GM23248 (cell line): ENCODE measurements at regions not wholly inside any gene's neighbourhood (a gene's known extent, or its start where the extent isn't known, plus 50 kb on each side); places are given as distances from the start of the nearest gene placed in this dataset.

Experiments used
- EZH2 ChIP-seq: fragments of 200-600 bp; sonication (generic); IDR thresholded peaks from 2 replicates; pipeline ENCODE4 v1.6.1; 2018; ENCODE audit warnings: antibody characterized with exemption, mild to moderate bottlenecking; ENCODE audit not compliant: insufficient read depth, poor library complexity, severe bottlenecking
- EZH2phosphoT487 ChIP-seq: fragments of 200-600 bp; sonication (generic); IDR thresholded peaks from 2 replicates; pipeline ENCODE4 v1.6.1; 2018; ENCODE audit warnings: antibody characterized with exemption, moderate library complexity, mild to moderate bottlenecking, low read depth; ENCODE audit not compliant: insufficient read depth

DNA sequence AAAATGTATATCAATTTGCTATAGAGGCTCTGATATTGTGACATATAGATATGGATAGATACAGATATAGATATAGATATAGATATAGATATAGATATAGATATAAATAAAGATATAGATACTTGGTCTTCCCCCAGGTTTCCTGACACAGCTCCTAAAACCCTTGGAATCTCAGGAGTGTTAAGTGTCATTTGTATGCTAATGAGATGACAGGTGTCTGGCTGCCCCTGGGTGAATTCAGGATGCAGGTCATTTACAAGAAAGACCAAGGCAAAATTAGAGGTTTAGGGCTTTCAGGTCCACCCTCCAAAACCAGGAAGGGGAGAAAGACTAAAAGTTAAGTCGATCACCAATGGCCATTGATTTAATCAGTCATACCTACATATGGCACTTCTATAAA lies 1034.8 kb downstream of the PDHA2 start:
- no peak for TF ChIP-seq EZH2
- TF ChIP-seq EZH2phosphoT487 = no peak
